HTR-8/SVneo (cell line): ENCODE measurements at regions not wholly inside any gene's neighbourhood (a gene's known extent, or its start where the extent isn't known, plus 50 kb on each side); places are given as distances from the start of the nearest gene placed in this dataset.

ENCODE experiments used
- DNase-seq: peaks from one replicate; pipeline ENCODE4 v3.0.0; 2011; ENCODE audit warnings: low spot score, mixed read lengths; ENCODE audit not compliant: insufficient read length
- FAIRE-seq: peaks from 2 replicates; lab custom pipeline; 2011; peaks lifted over from hg19 to GRCh38; lab: Jason Lieb, UNC

- DNase-seq (no peak), FAIRE-seq (no peak)
These were observed 105.8 kb upstream of the WLS start for GRCh38 chr1:68338081-68338480.

DNA sequence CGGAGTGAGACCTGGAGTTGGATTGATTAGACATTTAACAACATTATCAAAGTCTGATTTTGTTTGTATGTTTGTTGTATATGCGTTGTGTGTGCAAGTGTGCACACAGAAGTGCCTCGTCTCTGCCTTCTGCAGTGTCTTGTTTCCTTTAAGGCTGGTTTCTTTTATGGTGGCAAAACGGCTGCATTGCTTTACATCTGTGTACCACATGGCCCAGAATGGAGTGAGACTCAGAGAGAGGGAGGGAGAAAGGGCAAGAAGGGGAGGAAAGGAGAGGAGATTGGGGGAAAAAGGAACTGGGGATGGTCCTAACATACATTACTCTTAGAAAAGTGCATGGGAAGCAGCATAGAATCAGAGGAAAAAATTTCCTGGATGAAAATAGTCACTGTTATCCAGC, 99.7 kb upstream of the WLS start:
- DNase-seq, result no peak
- FAIRE-seq, result no peak

DNA sequence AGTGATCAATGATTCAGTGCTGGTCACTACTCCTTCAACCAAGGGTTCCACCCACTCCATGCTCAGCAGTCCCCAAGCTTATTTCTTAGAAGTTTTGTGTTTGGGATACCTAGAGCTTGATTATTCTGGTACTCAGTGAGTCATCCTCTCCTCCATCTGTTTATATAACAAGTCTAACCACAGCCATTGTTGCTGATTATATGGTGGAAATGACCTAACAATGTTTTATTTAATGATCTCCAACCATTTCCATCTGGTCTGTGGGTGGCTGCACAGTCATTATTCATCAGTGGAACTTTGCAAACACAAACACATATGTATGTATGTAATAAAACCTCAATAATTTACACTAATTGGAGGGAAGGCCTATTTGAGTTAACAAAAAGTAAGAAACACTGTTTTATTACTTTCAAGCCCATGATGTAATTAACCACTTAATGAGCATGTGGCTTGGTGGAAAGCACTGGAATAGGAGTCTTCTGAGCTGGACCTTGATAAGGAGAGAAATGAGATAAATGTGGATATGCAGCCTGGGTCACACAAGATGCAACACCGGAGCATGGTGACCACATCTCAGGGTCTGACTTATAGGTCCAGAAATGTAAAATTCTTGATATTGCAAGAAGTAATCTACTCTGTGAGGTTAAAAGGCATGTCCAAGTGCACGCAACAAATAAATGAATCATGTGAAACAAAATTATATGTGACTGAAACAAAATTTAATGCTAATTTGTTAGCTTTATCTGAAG, 99.0 kb upstream of the WLS start:
- no peak for DNase-seq
- no peak for FAIRE-seq

- FAIRE-seq (no peak), DNase-seq (no peak)
These were observed 98.1 kb upstream of the WLS start for GRCh38 chr1:68330391-68330790.

DNA sequence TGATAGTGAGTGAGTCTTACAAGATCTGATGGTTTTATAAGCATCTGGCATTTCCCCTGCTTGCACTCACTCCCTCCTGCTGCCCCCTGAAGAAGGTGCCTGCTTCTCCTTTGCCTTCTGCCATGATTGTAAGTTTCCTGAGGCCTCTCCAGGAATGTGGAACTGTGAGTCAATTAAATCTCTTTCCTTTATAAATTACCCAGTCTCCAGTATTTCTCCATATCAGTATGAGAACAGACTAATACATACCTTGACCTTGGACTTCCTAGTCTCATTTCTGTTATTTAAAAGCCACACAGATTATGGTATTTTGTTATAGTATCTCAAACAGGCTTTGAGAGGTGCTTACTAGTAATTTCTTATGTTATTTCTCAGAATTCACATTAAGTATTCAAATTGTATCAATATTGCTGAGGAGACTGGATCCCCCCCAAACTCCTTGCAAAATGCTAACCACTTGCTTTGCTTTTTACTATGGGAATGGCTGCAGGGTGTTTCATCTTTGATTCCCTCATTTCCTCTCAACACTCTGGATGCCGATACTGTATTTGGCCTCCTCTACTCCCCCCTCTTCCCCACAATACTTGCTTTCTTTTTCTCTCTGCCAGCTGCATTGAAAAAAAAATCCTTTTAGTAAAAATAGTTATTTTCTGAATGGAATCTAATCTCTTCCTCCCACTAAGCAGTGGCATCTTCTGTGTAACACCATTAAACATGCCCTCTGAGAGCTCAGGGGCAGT, 96.9 kb upstream of the WLS start:
- DNase-seq (no peak), FAIRE-seq (no peak)

GRCh38 chr1:68328490-68328889, 96.2 kb upstream of the WLS start:
- DNase-seq (no peak), FAIRE-seq (no peak)

- FAIRE-seq (no peak), DNase-seq (no peak)
These were observed 95.1 kb upstream of the WLS start for GRCh38 chr1:68327414-68327813.

GRCh38 chr1:68326481-68326880, 94.2 kb upstream of the WLS start:
- no peak for DNase-seq
- no peak for FAIRE-seq

GRCh38 chr1:68324316-68324715, 92.0 kb upstream of the WLS start:
- FAIRE-seq (no peak), DNase-seq (no peak)

DNA sequence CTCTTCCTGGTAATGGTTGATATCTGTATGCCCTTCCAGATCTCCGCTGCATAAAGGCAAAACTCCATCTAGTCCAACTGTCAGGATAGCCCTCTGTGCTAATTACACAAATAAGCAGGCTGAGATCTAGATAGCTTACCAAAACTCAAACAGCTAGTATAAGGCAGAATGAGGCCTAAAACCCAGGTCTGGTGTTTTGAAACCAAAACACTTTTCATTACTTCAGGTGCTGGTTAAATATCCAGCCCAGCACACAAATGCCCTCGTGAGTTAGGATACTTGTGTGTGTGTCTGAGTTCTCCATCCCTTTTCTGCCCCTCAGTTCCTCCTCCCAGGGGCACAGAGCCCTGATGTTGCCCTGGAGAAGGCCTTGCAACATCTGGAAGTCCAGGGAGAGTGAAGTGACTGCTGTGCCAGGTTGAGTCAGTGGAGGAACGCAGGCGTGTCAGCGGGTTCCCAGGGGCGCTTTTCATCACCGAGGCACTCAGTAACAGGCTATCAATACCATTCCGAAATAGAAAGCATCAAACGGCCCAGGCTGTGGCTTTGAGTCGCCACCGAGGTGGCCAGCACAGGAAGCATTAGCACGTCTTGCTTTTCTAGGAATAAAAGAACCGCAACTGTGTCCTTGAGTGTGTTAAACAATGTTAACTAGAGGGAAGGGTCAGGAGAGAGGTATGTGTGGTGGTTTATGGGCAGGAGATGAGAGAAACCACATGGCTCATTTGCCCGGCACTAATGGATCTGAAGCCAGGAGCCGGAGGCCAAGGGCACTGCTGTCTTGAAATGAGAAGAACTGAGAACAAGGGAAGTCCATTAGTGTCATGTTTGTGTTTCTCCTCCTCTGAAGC, 90.7 kb upstream of the WLS start:
- FAIRE-seq (no peak), DNase-seq (no peak)

DNA sequence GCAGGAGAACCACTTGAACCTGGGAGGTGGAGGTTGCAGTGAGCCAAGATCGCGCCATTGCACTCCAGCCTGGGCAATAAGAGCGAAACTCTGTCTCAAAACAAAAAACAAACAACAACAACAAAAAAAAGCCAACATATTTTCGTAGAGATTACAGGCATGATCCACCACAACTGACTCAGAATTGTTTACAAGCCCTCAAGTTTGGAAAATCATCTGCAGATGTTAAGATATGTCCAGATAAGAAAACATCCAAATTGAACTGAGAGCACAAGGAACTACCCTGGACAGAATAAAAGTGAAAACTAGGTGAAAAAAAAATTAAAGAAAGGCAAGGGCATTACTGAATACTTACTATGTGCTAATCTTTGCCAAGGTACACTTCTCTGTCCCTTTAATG, 89.8 kb upstream of the WLS start:
- FAIRE-seq (no peak), DNase-seq (no peak)

DNA sequence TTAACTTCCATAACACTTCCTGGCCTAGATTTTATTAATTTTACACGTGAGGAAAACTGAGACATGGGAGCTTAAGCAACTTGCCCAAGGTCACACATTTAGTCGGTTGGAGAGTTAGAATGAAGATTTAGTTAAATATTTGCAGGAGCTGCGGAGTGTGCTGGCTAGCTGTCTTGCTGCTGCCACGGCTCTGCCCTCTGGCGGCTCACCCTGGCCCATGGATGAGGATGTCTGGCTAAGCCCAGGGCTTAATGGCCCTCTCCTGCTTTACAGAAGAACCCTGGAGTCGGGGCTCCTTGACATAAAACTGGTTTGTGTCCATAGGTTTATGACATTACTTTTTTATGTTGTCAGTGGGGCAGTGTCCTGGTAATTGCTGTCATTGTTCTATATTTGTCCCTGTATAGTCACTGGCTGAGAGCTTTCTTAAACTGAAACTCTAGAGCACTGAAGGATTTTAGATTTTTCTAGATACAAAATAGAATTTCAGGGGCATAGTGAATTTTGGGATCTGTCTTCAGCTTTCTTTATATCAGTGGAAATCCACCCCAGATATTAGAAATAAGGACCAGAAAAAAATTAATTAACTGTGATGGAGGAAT, 88.9 kb upstream of the WLS start:
- peak; percentile 15 for DNase-seq

DNA sequence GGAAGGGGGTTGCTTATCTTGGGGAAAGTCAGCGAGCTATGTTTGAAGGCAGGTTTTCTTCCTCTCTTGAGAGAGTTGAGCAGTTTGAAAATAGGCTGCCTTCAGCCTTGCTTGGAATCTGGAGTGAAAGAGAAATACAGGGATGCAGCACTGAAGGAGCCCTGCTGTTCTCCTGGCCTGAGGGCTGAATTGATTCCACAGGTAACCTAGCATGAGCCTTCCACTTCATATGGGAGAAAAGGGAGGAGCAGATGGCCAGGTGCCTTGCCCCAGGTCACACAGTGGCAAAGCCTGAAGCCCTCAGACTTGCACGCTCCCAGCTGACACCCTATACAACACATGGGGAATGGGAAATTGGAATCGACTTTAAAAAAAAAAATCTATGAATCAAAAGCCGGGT, 88.0 kb upstream of the WLS start:
- FAIRE-seq (no peak), DNase-seq (no peak)

More for the DNA sequence above, 88.9 kb upstream of the WLS start:
- FAIRE-seq, result no peak

GRCh38 chr1:68319907-68320306, 87.6 kb upstream of the WLS start:
- FAIRE-seq (no peak), DNase-seq (no peak)

GRCh38 chr1:68317543-68317942, 85.2 kb upstream of the WLS start:
- DNase-seq, result no peak
- FAIRE-seq, result no peak

- no peak for DNase-seq
- no peak for FAIRE-seq
These were observed 81.9 kb upstream of the WLS start for GRCh38 chr1:68314151-68314780.

GRCh38 chr1:68313735-68314134, 81.4 kb upstream of the WLS start:
- no peak for DNase-seq
- FAIRE-seq, result no peak

DNA sequence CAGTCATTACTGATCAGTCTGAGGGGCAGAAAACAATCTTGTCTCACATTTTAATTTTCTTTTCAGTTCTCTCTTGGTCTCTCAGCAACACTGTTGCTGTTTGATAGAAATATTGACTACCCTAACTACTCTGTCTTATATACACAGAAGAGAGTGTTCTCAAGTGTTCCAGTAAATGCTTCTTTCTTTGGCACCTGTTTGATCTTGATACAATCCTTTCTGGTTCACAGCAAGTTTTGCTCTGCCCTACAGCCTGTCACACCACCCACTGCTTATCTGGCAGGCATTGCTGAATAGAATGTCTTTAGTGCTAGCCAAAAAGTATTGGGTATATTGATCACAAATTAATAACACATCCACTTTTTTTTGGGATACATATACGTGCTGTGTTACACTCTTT, 75.7 kb upstream of the WLS start:
- FAIRE-seq, result no peak
- no peak for DNase-seq

DNA sequence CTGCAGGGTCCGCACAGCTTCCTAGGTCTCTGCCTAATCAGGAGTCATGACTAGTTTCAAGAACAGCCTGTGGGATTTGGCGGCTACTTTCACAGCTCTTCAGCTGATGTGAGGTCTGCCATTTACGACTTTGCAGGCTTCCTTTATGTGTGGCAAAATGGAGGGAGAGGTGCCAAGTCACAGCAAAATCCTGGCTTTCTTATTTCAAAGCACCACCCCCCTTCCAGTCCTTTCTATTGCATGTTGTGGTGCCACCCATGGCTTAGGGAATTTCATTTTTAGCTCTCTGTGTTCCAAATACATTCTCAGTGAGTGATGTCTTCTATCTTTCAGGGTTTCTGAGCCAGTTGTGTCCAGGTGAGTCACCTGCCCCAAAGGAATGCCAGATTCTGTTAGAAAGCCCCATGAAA, 75.1 kb upstream of the WLS start:
- FAIRE-seq (no peak), DNase-seq (no peak)

- DNase-seq (no peak), FAIRE-seq (no peak)
These were observed 69.2 kb upstream of the WLS start for GRCh38 chr1:68301471-68302001.
